Tibial nerve (tissue), 3 donors: ENCODE measurements at regions not wholly inside any gene's neighbourhood (a gene's known extent, or its start where the extent isn't known, plus 50 kb on each side); places are given as distances from the start of the nearest gene placed in this dataset.

Experiments
- POLR2A ChIP-seq, 2 donors: fragments of 450-650 bp; IDR thresholded peaks; one replicate each; pipeline ENCODE4 v1.6.1; 2017; ENCODE audit warnings: antibody characterized with exemption in 2 of 2, mild to moderate bottlenecking in 2 of 2, moderate library complexity in 2 of 2
- TF ChIP-seq, protein P1 (sequence below), 5 experiments: fragments of 200-600 bp in 3 of 5; fragments of 450-650 bp in 2 of 5; sonication (generic) in 3 of 5; IDR thresholded peaks; one replicate each; pipeline ENCODE4 v1.5.1; 2016 to 2019; ENCODE audit warnings: antibody characterized with exemption in 5 of 5, mild to moderate bottlenecking in 3 of 5, moderate library complexity in 2 of 5

DNA sequence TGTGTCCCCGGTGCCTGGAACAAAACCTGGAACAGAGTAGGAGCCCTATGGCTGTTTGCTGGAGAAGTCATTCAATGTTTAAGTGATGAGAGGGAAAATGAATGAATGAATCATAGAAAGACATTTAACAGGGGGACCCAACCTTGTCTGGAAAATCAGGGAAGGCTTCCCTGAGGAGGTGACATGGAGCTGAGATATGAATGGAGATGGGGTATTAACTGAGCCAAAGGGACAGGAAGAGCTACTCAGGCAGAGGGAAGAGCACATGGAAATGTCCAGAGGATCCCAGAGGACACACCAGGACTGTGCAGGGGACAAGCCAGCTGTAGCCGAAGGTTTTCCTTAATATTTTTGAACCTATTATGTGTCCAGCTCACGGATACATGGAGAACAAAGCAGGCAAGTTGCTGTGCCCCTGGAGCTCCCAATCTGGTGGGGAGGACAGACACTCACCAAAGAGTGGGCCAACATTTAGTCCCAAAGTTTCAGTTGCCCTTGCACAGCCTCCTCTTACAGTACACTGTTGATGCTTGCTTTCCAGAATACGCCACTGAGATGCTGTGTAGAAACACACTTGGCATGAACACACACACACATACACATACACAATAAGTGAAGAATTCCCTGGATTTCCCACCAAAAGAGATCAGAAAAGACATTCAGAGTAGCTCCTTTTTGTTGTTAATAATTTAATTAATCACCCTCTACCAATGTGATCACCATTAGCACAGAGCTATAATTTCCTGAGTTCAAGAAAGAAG lies 77.0 kb upstream of the PTPN1 start:
- TF ChIP-seq, protein P1, sequence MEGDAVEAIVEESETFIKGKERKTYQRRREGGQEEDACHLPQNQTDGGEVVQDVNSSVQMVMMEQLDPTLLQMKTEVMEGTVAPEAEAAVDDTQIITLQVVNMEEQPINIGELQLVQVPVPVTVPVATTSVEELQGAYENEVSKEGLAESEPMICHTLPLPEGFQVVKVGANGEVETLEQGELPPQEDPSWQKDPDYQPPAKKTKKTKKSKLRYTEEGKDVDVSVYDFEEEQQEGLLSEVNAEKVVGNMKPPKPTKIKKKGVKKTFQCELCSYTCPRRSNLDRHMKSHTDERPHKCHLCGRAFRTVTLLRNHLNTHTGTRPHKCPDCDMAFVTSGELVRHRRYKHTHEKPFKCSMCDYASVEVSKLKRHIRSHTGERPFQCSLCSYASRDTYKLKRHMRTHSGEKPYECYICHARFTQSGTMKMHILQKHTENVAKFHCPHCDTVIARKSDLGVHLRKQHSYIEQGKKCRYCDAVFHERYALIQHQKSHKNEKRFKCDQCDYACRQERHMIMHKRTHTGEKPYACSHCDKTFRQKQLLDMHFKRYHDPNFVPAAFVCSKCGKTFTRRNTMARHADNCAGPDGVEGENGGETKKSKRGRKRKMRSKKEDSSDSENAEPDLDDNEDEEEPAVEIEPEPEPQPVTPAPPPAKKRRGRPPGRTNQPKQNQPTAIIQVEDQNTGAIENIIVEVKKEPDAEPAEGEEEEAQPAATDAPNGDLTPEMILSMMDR (IDR thresholded peaks at IDR 0.05) = no peak
- no peak for TF ChIP-seq POLR2A (IDR thresholded peaks at IDR 0.05)
